Suprapubic skin (tissue), 4 donors: ENCODE measurements at regions not wholly inside any gene's neighbourhood (a gene's known extent, or its start where the extent isn't known, plus 50 kb on each side); places are given as distances from the start of the nearest gene placed in this dataset.

Experiments
- EP300 ChIP-seq: sonication (generic); formaldehyde crosslinking; IDR thresholded peaks from one replicate; pipeline ENCODE4 v1.6.1; 2017; ENCODE audit warnings: antibody characterized with exemption
- POLR2A ChIP-seq, 2 donors: fragments of 450-650 bp; IDR thresholded peaks; one replicate each; pipeline ENCODE4 v1.6.1; 2017; ENCODE audit warnings: antibody characterized with exemption in 2 of 2, mild to moderate bottlenecking in 2 of 2, moderate library complexity in 2 of 2
- POLR2AphosphoS5 ChIP-seq, 3 donors: sonication (generic); formaldehyde crosslinking; IDR thresholded peaks; one replicate each; pipeline ENCODE4 v1.6.1; 2017; ENCODE audit warnings: antibody characterized with exemption in 3 of 3
- TF ChIP-seq, protein P1 (sequence below), 2 donors: fragments of 200-600 bp in 1 of 2; fragments of 450-650 bp in 1 of 2; sonication (generic) in 1 of 2; IDR thresholded peaks; one replicate each; pipeline ENCODE4 v1.5.1; 2016 to 2019; ENCODE audit warnings: antibody characterized with exemption in 2 of 2, mild to moderate bottlenecking in 1 of 2, moderate library complexity in 1 of 2

DNA sequence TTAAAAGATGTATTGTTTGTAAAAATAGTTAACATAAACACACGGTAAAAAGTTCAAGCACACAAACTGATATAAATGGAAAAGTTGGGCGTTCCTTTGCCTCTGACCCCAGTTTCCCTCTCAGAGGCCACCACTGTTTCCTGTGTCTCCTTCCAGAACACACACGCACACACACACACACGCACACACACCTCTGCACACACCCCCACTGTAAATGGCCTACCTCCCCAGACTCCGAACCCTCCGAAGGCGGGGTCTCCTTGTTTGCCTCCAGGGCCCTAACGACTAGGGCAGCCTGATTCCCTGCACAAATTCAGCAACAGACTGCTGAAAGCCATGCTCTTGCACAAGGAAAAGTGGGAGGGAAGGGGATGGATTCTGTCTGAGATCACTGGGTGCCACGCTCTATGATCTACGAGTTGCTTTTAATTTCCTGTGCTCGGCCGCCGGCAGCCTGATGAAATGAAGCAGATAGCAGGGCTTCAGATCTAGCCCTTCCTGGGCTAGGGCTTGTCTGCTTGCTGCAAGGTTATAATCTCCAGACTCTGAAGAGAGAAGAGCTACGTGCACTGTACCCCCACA, 184.0 kb upstream of the IL12B start:
- TF ChIP-seq, protein P1, sequence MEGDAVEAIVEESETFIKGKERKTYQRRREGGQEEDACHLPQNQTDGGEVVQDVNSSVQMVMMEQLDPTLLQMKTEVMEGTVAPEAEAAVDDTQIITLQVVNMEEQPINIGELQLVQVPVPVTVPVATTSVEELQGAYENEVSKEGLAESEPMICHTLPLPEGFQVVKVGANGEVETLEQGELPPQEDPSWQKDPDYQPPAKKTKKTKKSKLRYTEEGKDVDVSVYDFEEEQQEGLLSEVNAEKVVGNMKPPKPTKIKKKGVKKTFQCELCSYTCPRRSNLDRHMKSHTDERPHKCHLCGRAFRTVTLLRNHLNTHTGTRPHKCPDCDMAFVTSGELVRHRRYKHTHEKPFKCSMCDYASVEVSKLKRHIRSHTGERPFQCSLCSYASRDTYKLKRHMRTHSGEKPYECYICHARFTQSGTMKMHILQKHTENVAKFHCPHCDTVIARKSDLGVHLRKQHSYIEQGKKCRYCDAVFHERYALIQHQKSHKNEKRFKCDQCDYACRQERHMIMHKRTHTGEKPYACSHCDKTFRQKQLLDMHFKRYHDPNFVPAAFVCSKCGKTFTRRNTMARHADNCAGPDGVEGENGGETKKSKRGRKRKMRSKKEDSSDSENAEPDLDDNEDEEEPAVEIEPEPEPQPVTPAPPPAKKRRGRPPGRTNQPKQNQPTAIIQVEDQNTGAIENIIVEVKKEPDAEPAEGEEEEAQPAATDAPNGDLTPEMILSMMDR (IDR thresholded peaks at IDR 0.05) = no peak
- no peak for TF ChIP-seq POLR2A (IDR thresholded peaks at IDR 0.05)
- TF ChIP-seq POLR2AphosphoS5 (IDR thresholded peaks at IDR 0.05) = no peak
- TF ChIP-seq EP300 = no peak
